Activated T-helper 2 cell treated with anti-CD3 and anti-CD28 coated beads, Interferon-gamma antibody, Interleukin-2, Interleukin-4, amounts not matched to agents 10 μg/mL and 5 μg/mL and 100 μg/mL, durations not matched to agents 14 hours and 24 hours and 36 hours (primary cell): ENCODE measurements at regions not wholly inside any gene's neighbourhood (a gene's known extent, or its start where the extent isn't known, plus 50 kb on each side); places are given as distances from the start of the nearest gene placed in this dataset.
"Not testable (repeated sequence)": the region's sequence is repeated elsewhere in the genome, so short reads cannot be mapped to it uniquely, and the experiment has no call there.

Experiments used
- DNase-seq: peaks from one replicate; pipeline ENCODE4 v3.0.0; 2021; ENCODE audit warnings: low spot score
- H3K27ac Mint-ChIP-seq: one replicate; pipeline ENCODE4 v1.8.0; 2021; ENCODE audit warnings: mixed read lengths
- H3K27me3 Mint-ChIP-seq: one replicate; pipeline ENCODE4 v1.8.0; 2021; ENCODE audit warnings: low read depth, mixed read lengths
- H3K36me3 Mint-ChIP-seq: one replicate; pipeline ENCODE4 v1.8.0; 2021; ENCODE audit warnings: low read depth, mixed read lengths
- H3K4me1 Mint-ChIP-seq: one replicate; pipeline ENCODE4 v1.8.0; 2021; ENCODE audit warnings: low read depth, mixed read lengths
- H3K4me3 Mint-ChIP-seq: one replicate; pipeline ENCODE4 v1.8.0; 2021; ENCODE audit warnings: low read depth, mild to moderate bottlenecking, moderate library complexity, mixed read lengths
- H3K9me3 Mint-ChIP-seq: one replicate; pipeline ENCODE4 v1.8.0; 2021; ENCODE audit warnings: mixed read lengths
- intact Hi-C: fragments of 100-400 bp; cut with micrococcal nuclease; formaldehyde crosslinking; loops from one replicate; pipeline ENCODE4 v1.15.1; 2023

- intact Hi-C loops, H3K27me3 Mint-ChIP-seq, H3K27ac Mint-ChIP-seq, H3K4me3 Mint-ChIP-seq, H3K9me3 Mint-ChIP-seq, H3K36me3 Mint-ChIP-seq, DNase-seq, H3K4me1 Mint-ChIP-seq: not testable (repeated sequence)
Measured at GRCh38 chr9:42300124-42300523, 116.7 kb downstream of the SPATA31A6 start.

DNA sequence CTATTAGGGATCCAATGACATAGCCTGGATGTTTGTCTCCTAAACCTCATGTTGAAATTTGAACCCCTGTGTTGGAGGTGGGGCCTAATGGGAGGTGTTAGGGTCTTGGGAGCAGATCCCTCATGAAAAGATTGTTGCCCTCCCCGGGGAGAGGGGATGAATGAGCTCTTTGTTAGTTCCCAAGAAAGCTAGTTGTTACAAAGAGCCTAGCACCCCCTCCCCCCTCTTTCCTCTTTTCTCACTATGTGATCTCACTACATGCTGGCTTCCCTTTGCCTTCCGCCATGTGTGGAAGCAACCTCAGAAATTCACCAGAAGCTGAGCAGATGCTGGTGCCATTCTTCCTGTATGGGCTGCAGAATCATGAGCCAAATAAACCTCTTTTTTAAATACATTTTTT is 123.2 kb downstream of the SPATA31A6 start:
- H3K27ac Mint-ChIP-seq, intact Hi-C loops, H3K4me1 Mint-ChIP-seq, H3K9me3 Mint-ChIP-seq, DNase-seq, H3K4me3 Mint-ChIP-seq, H3K36me3 Mint-ChIP-seq, H3K27me3 Mint-ChIP-seq: not testable (repeated sequence)

DNA sequence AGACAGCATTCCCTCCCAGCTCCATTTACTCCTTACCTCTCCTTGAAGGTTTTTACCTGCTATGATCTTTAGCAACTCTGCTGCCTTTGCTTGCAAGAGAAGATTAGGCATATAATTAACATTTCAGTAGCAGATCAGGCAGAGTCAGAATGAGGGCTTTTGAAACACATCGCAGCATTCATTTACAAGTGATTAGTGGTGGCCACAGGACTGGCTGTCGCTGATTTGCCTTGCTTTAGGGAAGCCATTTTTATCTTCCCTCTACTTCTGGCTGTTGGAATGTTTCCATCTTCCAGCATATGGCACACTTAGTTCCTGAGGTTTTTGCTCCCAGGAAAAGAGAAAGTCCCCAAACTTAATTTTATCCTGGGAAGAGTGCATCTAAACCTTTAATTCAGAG is 124.0 kb downstream of the SPATA31A6 start:
- H3K36me3 Mint-ChIP-seq, H3K4me1 Mint-ChIP-seq, H3K4me3 Mint-ChIP-seq, H3K27me3 Mint-ChIP-seq, intact Hi-C loops, H3K9me3 Mint-ChIP-seq, DNase-seq, H3K27ac Mint-ChIP-seq: not testable (repeated sequence)

DNA sequence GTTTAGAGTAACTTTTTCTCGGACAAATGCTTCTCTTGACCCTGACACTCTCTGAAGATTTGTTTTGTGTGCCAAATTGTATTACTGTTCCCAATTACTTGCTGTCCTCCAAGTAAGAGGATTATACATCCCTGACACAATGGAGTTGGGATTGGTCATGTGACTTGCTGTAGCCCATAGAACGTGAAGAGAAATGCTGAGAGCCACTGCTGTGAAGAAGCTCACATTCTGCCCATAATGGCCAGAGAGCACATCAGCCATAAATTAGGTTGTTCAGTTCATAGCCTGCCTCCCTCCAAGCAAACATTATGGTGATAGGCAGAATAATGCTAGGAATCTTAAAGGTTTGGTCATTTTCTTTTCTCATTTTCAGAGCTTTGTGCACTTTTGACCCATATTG is 127.5 kb downstream of the SPATA31A6 start:
- H3K27me3 Mint-ChIP-seq, intact Hi-C loops, H3K4me3 Mint-ChIP-seq, H3K4me1 Mint-ChIP-seq, H3K36me3 Mint-ChIP-seq, DNase-seq, H3K9me3 Mint-ChIP-seq, H3K27ac Mint-ChIP-seq: not testable (repeated sequence)

DNA sequence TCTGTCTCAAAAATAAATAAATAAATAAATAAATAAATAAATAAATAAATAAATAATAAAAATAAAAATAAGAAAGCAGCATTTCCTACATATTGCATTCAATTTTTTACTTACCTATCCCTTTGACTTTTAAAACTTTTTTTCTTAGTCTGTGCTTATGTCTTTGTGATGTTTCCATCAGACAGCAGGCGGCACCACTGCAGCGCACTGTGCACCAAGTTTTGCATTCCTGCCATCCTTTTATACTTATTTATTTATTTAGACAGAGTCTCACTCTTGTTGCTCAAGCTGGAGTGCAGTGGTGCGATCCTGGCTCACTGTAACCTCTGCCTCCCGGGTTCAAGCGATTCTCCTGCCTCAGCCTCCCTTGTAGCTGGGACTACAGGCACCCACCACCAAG is 132.6 kb downstream of the SPATA31A6 start:
- H3K4me3 Mint-ChIP-seq, H3K4me1 Mint-ChIP-seq, H3K36me3 Mint-ChIP-seq, H3K27me3 Mint-ChIP-seq, intact Hi-C loops, H3K9me3 Mint-ChIP-seq, H3K27ac Mint-ChIP-seq, DNase-seq: not testable (repeated sequence)

- H3K4me3 Mint-ChIP-seq, H3K9me3 Mint-ChIP-seq, intact Hi-C loops, H3K36me3 Mint-ChIP-seq, H3K27me3 Mint-ChIP-seq, DNase-seq, H3K27ac Mint-ChIP-seq, H3K4me1 Mint-ChIP-seq: not testable (repeated sequence)
Measured at GRCh38 chr9:42317677-42318076, 134.2 kb downstream of the SPATA31A6 start.

- H3K27ac Mint-ChIP-seq = not testable (repeated sequence)
Measured at GRCh38 chr9:42323084-42323809, 139.8 kb downstream of the SPATA31A6 start.

DNA sequence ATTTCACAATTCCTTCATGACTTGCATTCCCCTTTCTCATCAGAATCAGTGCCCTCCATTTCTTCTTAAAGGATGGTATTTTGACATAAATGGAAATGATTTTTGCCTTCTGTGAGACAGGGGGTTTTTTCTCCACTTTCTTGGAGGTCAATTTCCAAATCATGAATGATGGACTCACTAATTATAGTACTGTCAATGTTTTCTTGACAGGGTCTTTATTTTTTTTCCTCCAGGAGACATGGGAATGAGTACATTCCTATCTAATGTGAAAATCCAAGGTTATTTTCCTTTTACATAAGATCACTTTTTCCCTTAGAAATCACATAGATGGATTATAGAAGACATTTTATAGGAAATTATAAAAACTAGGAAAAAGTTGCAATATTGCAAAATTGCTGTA is 141.7 kb downstream of the SPATA31A6 start:
- H3K27ac Mint-ChIP-seq, H3K36me3 Mint-ChIP-seq, H3K4me1 Mint-ChIP-seq, DNase-seq, H3K4me3 Mint-ChIP-seq, H3K27me3 Mint-ChIP-seq, H3K9me3 Mint-ChIP-seq, intact Hi-C loops: not testable (repeated sequence)

More at GRCh38 chr9:42323084-42323809, 139.8 kb downstream of the SPATA31A6 start:
- H3K27me3 Mint-ChIP-seq, H3K4me3 Mint-ChIP-seq, H3K9me3 Mint-ChIP-seq, H3K36me3 Mint-ChIP-seq, intact Hi-C loops, H3K4me1 Mint-ChIP-seq, DNase-seq: not testable (repeated sequence)

DNA sequence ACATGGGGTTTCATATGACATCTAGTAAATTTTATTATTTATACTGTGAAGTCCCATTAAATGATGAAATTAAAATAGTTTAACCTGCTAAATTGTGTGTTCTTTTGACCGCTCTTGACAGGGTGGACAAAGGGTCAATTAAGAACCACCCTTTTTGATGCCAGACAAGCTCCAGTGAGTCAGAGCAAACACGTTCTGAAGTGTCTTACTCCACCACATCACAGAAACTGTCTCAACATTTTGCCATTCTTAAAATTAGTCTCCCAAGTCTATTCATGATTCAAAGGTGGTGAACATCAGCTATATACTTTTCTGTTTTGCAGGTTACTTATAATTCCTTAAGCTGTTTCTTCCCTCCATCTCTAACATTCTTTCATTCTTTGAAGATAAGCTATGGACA is 142.1 kb downstream of the SPATA31A6 start:
- H3K4me3 Mint-ChIP-seq, H3K27ac Mint-ChIP-seq, DNase-seq, intact Hi-C loops, H3K27me3 Mint-ChIP-seq, H3K36me3 Mint-ChIP-seq, H3K4me1 Mint-ChIP-seq, H3K9me3 Mint-ChIP-seq: not testable (repeated sequence)

DNA sequence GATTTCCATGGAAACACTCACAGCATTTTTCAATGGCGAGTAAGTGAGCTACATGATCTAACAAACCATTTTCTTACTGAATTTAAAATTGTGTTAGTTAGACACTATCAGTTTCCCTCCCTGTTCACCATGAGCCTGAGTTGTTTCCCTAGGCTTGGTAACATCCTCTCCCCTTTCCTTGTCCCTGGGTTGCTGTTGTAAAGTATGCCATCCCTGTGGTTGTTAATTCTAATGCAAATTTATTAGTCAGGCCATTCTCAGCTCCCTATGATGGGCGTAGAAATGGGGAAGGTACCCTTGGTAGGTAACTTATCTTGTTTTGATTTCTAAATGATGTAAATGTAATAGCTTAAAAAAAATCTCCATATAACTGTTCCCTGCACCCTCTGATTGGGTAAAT is 143.0 kb downstream of the SPATA31A6 start:
- DNase-seq, H3K27me3 Mint-ChIP-seq, H3K4me1 Mint-ChIP-seq, H3K4me3 Mint-ChIP-seq, H3K9me3 Mint-ChIP-seq, H3K27ac Mint-ChIP-seq, H3K36me3 Mint-ChIP-seq, intact Hi-C loops: not testable (repeated sequence)

- intact Hi-C loops, H3K36me3 Mint-ChIP-seq, DNase-seq, H3K27me3 Mint-ChIP-seq, H3K4me3 Mint-ChIP-seq, H3K9me3 Mint-ChIP-seq, H3K4me1 Mint-ChIP-seq, H3K27ac Mint-ChIP-seq: not testable (repeated sequence)
Measured at GRCh38 chr9:42335342-42335741, 151.9 kb downstream of the SPATA31A6 start.

DNA sequence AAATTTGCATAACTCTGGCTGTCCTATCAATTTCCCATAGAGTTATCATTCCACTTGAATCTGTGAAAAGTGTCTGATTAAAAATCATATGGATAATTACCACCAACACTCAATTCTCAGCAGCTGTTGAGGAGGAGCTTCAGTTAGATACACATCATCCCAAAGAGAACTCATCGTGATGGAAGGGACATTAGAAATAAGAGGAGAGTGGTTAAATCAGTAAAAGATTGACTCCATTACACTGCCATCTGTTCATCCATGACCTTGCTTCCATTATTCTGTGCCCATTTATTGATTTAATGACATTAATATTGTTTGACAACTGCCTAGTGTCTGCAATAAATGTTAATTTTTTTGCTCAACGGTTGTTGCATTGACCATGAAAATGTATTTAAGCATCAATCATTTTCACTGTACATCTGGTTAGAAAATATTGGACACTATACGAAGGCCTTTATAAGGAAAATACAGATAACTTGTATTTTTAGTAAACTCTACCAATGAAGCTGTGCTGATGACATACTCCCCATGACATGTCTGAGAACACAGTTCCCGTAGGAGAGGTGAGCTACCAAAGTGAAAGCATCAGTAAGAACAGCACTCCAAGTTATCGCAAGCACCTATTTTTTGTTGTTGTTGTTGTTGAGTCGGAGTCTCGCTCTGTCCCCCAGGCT is 152.7 kb downstream of the SPATA31A6 start:
- H3K36me3 Mint-ChIP-seq, H3K4me3 Mint-ChIP-seq, intact Hi-C loops, H3K27ac Mint-ChIP-seq, H3K4me1 Mint-ChIP-seq, H3K9me3 Mint-ChIP-seq, H3K27me3 Mint-ChIP-seq, DNase-seq: not testable (repeated sequence)

GRCh38 chr9:42338275-42338674 is 154.8 kb downstream of the SPATA31A6 start:
- intact Hi-C loops, H3K9me3 Mint-ChIP-seq, H3K4me1 Mint-ChIP-seq, DNase-seq, H3K4me3 Mint-ChIP-seq, H3K27me3 Mint-ChIP-seq, H3K27ac Mint-ChIP-seq, H3K36me3 Mint-ChIP-seq: not testable (repeated sequence)
